GM18507 (cell line): ENCODE measurements at regions not wholly inside any gene's neighbourhood (a gene's known extent, or its start where the extent isn't known, plus 50 kb on each side); places are given as distances from the start of the nearest gene placed in this dataset.
"Not testable (repeated sequence)": the region's sequence is repeated elsewhere in the genome, so short reads cannot be mapped to it uniquely, and the experiment has no call there.

ENCODE experiments used
- DNase-seq: peaks from one replicate; pipeline ENCODE4 v3.0.0; 2011; ENCODE audit warnings: low read depth; ENCODE audit not compliant: insufficient read length; ENCODE audit errors: extremely low spot score
- FAIRE-seq: peaks from 2 replicates; lab custom pipeline; 2011; peaks lifted over from hg19 to GRCh38; lab: Jason Lieb, UNC

DNA sequence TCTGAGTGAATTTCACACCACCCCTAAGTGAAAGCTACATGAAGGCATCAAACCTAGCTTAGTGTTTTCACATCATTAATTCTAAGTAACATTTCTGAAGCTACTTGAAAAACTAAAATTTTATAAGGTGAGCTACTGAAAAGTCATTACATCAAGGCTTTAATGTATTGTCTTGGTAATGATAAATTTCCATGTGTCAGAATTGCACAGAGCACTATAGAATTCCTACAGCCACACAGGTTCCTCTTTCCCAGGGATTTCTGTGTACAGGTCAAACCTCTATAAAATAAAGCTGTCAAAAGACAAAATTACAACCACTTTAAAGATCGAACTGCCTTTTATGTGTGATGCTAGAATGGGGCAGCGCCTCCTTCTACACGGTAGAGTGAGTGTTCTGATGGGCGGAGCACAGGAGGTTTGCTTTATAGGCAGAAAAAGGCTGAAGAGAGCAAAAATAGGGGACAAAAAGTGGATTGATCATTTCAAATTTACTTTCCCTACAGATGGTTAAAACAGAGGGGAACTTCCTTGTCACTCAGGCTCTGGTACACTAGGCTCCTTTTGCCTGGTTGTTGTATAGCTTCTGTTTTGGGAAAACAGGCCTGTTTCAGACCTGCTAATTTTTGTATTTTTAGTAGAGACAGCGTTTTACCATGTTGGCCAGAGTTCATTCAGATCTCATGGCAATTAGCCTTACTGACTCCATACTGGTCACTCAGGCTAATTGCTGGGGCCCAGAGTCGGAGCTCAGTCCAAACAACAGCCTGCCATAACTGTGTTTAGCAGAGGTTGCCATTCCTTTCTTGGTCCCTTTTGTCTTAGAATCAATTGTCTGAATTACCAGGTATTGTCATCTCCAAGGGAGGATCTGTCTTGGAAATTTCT lies 102.5 kb upstream of the BASP1 start:
- DNase-seq, result no peak
- FAIRE-seq, result no peak

DNA sequence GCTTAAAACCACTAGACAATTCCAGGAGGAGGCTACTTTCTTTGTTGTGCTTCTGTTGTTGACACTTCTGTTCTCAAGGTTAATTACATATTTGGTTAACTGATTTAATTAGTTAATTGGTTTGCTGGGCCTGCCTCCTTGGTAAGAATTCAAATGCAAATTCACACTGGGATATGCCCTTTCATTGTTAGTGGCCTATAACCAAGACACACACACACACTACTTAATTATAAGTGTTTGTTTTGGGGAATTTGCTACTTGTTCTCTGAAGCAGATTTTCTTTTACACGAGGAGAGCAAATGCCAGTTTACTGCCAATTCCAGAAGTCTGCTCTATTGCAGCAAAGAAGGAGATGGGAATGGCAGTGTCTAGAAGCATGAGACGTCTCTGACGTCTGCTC lies 101.6 kb upstream of the BASP1 start:
- no peak for FAIRE-seq
- DNase-seq, result no peak

DNA sequence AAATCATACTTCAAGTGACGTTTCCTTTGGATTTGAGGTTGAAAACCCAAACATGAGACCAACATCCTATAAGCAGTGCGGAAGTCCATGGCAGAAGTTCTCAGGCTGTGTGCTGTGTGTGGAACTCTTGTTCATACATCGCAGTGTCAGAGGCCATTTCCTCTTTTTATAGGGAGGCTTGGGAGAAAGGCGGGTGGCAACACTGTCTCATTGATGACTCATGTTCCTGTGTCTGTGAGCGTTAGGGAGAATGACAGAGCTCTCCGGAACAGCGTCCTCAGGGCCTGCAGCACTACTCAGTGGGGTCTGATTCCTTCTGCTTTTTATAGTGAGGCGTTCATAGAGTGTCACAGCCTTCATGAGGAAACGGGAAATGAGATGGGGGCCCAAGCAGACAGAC lies 98.8 kb upstream of the BASP1 start:
- no peak for DNase-seq
- FAIRE-seq, result no peak

DNA sequence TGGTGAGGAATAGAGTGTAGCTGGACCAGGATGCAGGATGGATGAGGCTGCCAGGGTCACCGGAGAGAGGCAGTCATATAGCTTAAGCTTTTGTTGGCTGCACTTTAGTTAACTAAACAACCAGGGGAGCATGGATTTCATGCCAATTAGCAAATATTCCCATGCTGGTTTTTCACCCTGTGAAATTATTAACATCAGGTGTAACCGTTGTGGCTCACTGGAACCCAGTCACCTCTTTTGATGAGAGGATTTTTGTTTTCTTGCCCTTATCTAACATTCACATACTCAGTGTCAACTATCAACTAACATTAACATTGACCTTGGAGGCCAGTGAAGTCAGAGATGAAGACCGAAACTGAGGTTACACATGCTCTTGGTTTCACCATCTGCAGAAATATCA lies 97.2 kb upstream of the BASP1 start:
- FAIRE-seq (no peak), DNase-seq (no peak)

DNA sequence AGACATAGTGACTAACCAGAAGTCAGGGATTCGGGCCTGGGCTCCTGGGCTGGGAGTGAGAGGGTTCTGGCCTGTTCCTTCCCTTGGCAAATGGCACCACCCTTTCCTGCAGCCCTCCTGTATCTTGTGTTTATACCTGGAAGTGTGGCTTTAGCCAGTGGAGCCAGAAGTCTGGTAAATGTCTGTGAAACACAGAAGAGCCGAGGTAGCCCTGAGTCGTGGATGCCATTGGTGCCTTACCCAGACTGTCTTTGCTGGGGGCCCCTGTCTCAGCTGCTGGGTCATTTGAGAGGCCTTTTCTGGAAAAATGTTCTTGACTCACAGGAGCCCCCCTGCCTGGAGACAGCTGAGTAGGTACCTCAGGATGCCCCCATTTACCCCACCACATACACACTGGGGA lies 95.7 kb upstream of the BASP1 start:
- FAIRE-seq, result no peak

DNA sequence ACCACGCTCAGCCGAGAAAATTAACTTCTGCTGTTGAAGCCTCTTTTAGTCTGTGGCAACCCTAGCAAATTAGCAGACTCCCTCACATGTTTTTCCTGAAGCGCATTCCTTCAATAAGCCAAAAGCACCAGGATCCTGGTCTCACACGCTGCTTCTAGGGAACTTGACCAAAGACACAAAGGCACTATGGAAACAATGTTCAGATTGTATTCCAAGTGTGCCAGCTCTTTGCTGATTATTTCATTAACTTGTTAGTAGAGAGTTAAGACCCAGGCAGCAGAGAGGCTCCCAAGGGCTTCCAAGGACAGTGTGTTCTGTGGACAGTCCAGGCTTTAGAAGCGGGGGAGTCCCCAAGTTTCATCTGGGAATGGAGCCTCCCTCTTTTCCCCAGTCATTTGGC lies 94.4 kb upstream of the BASP1 start:
- FAIRE-seq (no peak), DNase-seq (no peak)

More for the DNA sequence above, 95.7 kb upstream of the BASP1 start:
- no peak for DNase-seq

DNA sequence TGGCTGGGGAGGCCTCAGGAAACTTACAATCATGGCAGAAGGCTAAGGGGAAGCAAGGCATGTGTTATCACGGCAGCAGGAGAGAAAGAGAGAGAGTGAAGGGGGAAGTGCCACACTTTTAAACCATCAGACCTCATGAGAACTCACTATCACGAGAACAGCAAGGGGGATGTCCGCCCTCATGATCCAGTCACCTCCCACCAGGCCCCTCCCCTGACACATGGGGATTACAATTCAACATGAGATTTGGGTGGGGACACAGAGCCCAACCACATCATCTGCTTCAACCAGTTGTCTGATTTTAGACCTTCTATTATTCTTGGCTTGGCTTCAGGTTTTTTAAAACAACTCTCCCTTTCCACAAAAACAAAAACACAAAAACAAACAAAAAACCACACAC lies 93.7 kb upstream of the BASP1 start:
- DNase-seq, FAIRE-seq: not testable (repeated sequence)

DNA sequence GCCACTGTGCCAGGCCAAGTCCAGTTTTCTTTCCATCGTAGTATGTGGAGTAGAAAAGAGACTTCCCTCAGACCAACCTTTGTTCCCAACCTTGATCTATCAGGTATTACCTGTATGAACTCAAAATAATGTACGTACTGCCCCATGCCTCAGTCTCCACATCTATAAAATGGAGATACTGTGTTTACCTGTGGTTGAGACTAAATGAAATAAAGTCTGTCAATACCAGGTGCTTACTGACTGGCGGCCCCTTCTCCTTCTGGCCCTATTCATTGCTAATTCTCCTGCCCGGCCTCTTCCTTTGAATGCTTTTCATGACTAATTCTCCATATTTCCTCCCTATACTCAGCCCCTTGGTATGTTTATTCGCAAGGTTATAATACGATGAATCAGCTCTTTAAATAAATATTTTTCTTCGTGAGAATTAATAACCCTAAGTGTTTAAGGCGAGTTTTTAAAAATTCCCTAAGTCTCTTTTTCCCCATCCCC lies 89.6 kb upstream of the BASP1 start:
- DNase-seq, result no peak
- no peak for FAIRE-seq

DNA sequence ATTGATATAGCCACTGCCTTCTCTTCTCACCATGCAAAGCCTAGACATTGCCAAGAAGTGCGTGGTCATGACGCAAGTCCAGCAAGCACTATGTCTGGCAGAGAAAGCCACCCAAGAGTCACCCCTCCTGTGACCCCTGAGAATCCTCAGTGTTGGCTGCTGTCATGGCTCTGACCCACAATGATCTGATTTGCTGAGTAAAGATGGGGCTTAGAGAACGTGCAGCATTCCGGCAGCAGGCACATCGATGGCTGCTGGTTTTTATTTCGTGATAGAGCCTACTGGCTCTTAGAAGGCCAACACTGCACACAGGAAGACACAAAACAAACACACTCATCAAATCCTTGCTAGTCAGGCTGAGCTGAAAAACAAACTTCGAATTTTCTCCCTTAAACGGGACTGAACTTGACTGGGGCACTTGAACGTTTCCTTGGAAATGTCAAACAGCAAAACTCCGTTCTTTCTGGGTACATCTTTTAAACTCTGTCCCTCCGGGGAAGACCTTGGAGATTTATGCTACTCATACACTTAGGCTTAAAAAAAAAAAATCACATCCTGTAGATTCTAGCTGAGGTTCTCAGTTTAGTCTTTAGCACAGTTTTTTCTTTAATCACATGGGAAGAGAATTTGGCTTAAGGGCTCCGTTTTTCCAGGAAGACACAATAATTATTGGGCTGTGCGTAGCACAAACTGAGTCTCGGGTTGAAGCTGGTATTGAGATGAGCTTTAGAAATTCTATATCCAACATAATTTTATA lies 88.2 kb upstream of the BASP1 start:
- FAIRE-seq (no peak), DNase-seq (no peak)

DNA sequence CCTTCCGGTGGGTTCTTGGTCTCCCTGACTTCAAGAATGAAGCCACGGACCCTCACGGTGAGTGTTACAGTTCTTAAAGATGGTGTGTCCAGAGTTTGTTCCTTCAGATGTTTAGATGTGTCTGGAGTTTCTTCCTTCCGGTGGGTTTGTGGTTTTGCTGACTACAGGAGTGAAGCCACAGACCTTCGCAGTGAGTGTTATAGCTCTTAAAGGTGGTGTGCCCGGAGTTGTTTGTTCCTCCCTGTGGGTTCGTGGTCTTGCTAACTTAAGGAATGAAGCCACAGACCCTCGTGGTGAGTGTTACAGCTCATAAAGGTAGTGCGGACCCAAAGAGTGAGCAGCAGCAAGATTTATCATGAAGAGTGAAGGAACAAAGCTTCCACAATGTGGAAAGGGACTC lies 87.1 kb upstream of the BASP1 start:
- DNase-seq, FAIRE-seq: not testable (repeated sequence)

DNA sequence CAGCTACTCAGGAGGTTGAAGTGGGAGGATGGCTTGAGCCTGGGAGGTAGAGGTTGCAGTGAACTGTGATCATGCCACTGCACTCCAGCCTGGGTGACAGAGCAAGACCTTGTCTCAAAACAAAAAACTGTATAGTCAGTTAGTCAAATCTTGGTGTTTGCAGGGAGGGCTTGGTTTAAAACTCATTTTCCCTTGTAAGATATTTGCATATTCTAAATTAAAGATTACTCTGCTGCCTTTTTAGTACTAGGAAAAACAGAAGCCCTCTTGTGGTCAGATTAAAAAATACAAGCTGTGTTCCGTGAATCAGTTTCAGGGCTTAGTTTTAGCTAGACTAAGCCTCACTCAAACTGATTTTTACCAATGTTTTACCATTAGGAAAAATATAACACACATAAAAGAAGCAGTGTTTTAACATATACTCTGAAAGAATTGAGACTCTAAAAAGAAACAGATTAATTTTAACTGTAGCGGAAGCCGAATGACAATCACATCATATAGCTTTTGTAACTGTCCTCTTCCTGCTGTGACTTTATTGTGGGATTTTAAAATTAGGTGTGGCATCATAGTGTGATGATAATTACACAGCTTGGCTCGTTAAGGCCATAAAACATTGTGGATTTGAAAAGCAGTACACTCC lies 84.9 kb upstream of the BASP1 start:
- no peak for FAIRE-seq
- peak; percentile 12 for DNase-seq

DNA sequence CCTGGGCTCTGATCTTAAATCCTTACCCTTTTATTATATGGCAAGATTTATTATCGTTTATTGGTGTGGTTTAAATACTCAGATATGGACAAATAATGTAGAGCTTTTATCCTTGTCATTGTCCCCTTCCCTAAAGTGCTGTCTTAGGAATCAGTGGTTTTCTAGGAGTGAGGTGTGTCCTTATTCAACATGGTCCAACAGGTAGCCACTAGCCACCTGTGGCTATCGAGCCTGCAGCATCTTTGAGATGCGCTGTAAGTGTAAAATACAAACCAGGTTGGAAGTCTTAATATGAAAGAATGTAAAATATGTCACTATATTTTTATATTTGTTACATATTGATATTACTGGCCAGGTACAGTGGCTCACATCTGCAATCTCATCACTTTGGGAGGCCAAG lies 82.4 kb upstream of the BASP1 start:
- FAIRE-seq (no peak), DNase-seq (no peak)

DNA sequence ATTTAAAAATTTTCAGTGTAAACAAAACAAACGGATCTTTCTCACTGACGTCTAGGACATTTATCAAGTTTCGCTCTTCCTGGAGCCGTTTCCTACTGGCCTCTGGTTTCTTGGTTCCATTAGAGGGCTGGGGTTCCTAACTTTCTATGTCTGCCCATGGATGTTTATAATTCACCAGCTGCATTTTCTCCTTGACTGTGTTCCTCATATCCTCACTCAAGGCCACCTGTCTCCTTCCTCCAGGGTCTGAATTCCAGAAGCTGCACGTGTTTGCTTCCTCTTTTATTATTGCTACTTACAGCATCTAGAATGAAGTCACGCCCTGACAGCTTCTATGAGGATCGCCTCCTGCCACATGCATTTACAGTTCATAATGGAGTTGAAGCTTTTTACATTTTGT lies 74.1 kb upstream of the BASP1 start:
- no peak for FAIRE-seq
- DNase-seq, result no peak

DNA sequence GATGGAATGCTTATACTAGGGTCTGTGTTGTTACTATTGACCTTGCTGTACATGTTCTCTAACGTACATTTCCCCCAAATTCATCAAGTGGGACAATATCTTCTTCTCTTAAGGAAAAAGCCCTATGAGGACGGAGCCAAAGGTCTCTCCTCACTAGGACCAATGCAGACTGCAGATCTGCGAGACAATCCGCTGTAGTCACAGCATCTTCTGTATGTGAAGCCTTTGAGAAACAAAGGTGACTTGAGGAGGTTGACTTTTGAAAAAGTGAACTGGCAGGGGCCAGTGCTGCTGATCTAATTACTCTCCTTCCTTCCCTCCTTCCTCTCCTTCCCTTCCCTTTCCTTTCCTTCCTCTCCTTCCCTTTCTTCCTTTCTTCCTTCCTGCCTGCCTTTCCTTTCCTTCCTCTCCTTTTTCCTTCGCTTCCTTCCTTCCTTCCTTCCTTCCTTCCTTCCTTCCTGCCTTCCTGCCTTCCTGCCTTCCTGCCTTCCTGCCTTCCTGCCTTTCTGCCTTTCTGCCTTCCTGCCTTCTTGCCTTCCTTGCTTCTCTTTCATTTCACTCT lies 71.1 kb upstream of the BASP1 start:
- DNase-seq, result no peak
- no peak for FAIRE-seq

DNA sequence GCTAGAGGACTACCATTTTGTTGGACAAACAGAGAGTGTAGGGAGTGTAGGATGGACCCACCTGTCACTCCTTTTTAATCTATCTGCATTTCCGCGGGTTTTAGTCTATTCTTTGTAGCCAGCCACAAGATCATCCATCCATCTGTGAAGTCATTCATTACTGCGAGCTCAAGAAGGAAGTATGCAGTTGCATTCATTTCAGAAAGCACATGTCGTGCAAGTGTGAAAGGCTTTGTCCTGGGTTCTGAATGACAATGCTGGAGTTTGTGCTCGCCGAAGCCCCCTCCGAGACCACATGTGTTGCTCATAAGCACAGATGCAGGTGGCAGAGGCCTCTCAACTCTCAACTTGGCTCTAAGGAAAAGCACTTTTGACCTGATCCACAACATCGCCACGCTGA lies 70.3 kb upstream of the BASP1 start:
- DNase-seq (no peak), FAIRE-seq (no peak)

DNA sequence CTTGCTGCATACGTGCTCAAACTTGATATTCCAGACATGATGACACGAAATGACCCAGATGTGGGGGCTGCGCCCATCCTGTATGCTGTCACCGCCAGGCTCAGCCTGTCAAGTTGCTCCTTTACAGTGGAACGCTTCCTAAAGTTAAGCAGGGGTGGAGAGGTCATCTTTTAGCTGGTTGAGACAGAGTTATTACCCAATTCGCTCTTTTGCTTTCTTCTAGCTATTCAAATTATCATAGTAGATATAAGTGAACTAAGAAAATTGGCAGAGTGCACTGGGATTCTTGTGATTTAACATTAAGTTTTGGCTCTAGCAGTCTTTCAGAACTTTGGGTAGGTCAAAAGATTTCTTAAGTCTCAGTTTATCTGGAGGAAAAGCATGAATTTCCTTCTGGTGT lies 69.8 kb upstream of the BASP1 start:
- no peak for FAIRE-seq
- DNase-seq, result no peak

DNA sequence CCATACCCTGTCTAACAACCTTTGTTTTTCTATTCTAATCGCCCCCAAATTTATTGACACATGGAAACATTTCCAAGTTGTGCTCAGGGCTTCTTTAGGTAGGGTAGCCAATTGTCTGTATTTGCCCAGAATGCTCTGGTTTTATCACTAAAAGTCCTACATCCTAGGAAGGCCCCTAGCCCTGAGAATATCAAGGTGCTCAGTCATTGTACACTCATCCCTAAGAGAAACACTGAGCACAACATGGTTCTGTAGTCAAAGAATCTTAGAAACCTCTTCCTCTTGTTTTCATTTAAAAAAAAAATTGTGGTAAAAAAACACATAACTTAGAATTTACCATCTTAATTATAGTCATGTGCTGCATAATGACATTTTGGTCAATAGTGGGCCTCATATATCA lies 69.0 kb upstream of the BASP1 start:
- FAIRE-seq, result no peak
- no peak for DNase-seq

DNA sequence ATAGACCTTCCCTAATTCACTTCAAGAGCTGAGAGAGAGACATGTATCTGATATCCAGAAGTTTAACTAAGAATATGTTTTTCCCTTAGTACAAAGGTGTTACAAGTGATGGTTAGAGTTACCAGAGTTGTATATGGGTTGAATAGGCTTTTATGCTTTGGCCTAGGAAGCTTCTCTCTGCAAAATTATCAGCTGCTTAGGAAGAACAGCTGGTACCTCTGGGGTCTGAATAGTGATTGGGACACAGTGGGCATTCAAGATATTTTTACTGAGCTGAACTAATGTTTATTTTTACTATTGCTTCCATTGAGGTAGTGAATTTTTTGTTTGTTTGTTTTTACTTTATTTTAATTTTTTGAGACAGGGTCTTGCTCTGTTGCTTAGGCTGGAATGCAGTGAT lies 67.6 kb upstream of the BASP1 start:
- no peak for DNase-seq
- no peak for FAIRE-seq

DNA sequence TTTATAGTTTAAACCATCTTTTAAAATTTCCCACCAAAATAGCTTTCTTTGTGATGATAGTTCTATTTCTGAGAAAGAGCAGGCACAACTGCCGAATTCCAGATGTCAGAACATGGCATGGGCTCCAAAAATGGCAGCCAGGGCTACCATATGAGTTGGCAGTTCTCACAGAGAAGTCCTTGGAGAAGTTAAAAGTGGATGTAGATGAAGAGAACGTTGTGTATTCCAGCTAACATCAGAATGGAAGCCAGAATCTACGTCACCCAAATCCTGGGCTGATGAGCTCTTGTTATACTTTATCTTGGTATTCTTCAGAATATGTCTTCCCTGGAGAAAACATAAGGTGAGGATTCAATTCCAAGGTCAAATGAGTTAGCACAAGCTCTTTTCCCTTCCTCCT lies 66.9 kb upstream of the BASP1 start:
- DNase-seq, result no peak
- FAIRE-seq, result no peak

DNA sequence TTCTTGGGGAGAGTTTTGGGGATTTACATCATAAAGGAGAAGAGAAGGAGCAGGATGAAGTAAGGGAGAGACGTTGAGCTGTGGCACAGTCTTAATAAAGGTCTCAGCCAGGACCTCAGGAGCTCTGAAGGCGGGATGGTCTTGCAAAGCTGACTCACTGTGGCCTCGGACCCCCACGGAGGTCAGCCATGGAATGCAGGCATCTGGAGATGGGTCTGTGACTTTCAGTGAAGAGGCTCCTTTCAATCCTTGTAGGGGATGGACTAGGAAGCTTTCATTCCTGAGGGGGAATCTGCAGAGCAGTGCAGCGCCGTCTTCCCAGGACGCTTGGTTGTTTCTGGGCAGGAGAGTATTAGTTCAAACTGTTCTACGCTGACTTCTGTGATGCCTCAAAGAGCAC lies 65.7 kb upstream of the BASP1 start:
- DNase-seq (no peak), FAIRE-seq (no peak)
